OCI-LY1 (cell line): ENCODE measurements at regions not wholly inside any gene's neighbourhood (a gene's known extent, or its start where the extent isn't known, plus 50 kb on each side); places are given as distances from the start of the nearest gene placed in this dataset.

Experiments used
- H2AFZ ChIP-seq: fragments of 200-600 bp; sonication (generic), shearing (Covaris generic); 2 replicates; pipeline ENCODE4 v1.6.0; 2014; ENCODE audit warnings: antibody characterized with exemption, mild to moderate bottlenecking, low read length
- H3F3A ChIP-seq: fragments of 200-600 bp; sonication (generic), shearing (Covaris generic); 2 replicates; pipeline ENCODE4 v1.6.0; 2014; ENCODE audit warnings: mild to moderate bottlenecking, antibody characterized with exemption, low read length, moderate library complexity; ENCODE audit not compliant: insufficient read depth
- H3K27ac ChIP-seq: fragments of 200-600 bp; sonication (generic); 2 replicates; pipeline ENCODE4 v1.5.1; 2014; ENCODE audit warnings: low read length, mixed run types, mild to moderate bottlenecking, low read depth; ENCODE audit not compliant: poor library complexity, severe bottlenecking
- H3K27me3 ChIP-seq: fragments of 200-600 bp; sonication (generic); 2 replicates; pipeline ENCODE4 v1.6.0; 2014; ENCODE audit warnings: antibody characterized with exemption, mild to moderate bottlenecking, low read length, moderate library complexity; ENCODE audit not compliant: insufficient read depth
- H3K36me3 ChIP-seq: fragments of 200-600 bp; sonication (generic); 2 replicates; pipeline ENCODE4 v1.6.1; 2014; ENCODE audit warnings: mild to moderate bottlenecking, antibody characterized with exemption, low read length, moderate library complexity, mixed read lengths; ENCODE audit not compliant: insufficient read depth
- H3K4me1 ChIP-seq: fragments of 200-600 bp; sonication (generic); 2 replicates; pipeline ENCODE4 v1.5.1; 2014; ENCODE audit warnings: mild to moderate bottlenecking, low read length, moderate library complexity; ENCODE audit not compliant: insufficient read depth, severe bottlenecking
- H3K4me2 ChIP-seq: fragments of 200-600 bp; sonication (generic), shearing (Covaris generic); 2 replicates; pipeline ENCODE4 v1.6.1; 2014; ENCODE audit warnings: low read length
- H3K4me3 ChIP-seq: fragments of 200-600 bp; sonication (generic); 2 replicates; pipeline ENCODE4 v1.5.1; 2014; ENCODE audit warnings: low read length, low read depth, mild to moderate bottlenecking, mixed read lengths; ENCODE audit not compliant: poor library complexity, severe bottlenecking
- H3K79me2 ChIP-seq: fragments of 200-600 bp; shearing (Covaris generic); 2 replicates; pipeline ENCODE4 v1.6.1; 2016; ENCODE audit warnings: mixed run types, low read length, mixed read lengths; ENCODE audit not compliant: insufficient read depth
- H3K9ac ChIP-seq: fragments of 200-600 bp; sonication (generic), shearing (Covaris generic); 2 replicates; pipeline ENCODE4 v1.6.1; 2014; ENCODE audit warnings: mild to moderate bottlenecking, low read length, mixed read lengths
- H3K9me2 ChIP-seq: fragments of 200-600 bp; sonication (generic), shearing (Covaris generic); 2 replicates; pipeline ENCODE4 v1.6.1; 2014; ENCODE audit warnings: low read depth, mild to moderate bottlenecking, low read length, mixed read lengths
- H3K9me3 ChIP-seq: fragments of 200-600 bp; shearing (Covaris generic); 2 replicates; pipeline ENCODE4 v1.6.1; 2014; ENCODE audit warnings: low read length, mixed read lengths
- H4K20me1 ChIP-seq: fragments of 200-600 bp; sonication (generic), shearing (Covaris generic); 2 replicates; pipeline ENCODE4 v1.6.0; 2016; ENCODE audit warnings: mild to moderate bottlenecking, low read length; ENCODE audit not compliant: insufficient read depth
- EZH2 ChIP-seq: fragments of 200-600 bp; sonication (generic), shearing (Covaris generic); IDR thresholded peaks from 2 replicates; pipeline ENCODE4 v1.8.0; 2017; ENCODE audit warnings: borderline replicate concordance, mixed run types, mild to moderate bottlenecking, antibody characterized with exemption, low read length, moderate library complexity, mixed read lengths
- TF ChIP-seq, protein P1 (sequence below): fragments of 200-600 bp; sonication (generic), shearing (Covaris generic); IDR thresholded peaks from 2 replicates; pipeline ENCODE4 v1.5.1; 2017; ENCODE audit warnings: mild to moderate bottlenecking, antibody characterized with exemption, low read length, moderate library complexity, mixed read lengths

- Histone ChIP-seq H3K36me3 (no peaks in the 10 kb centered on the region), H3K79me2 (no peaks in the 10 kb centered on the region), H3K27me3 (no peaks in the 10 kb centered on the region), H3K27ac (no peak overlapping the region), H3K9ac (no peak overlapping the region), H3K9me3 (no peaks in the 10 kb centered on the region), H4K20me1 (no peaks in the 10 kb centered on the region), H3K4me1 (no peaks in the 10 kb centered on the region), H3K9me2 (no peaks in the 10 kb centered on the region), H2AFZ (no peak overlapping the region), H3F3A (no peaks in the 10 kb centered on the region), H3K4me2 (no peak overlapping the region), H3K4me3 (no peak overlapping the region)
- no peak for TF ChIP-seq EZH2
- TF ChIP-seq, protein P1, sequence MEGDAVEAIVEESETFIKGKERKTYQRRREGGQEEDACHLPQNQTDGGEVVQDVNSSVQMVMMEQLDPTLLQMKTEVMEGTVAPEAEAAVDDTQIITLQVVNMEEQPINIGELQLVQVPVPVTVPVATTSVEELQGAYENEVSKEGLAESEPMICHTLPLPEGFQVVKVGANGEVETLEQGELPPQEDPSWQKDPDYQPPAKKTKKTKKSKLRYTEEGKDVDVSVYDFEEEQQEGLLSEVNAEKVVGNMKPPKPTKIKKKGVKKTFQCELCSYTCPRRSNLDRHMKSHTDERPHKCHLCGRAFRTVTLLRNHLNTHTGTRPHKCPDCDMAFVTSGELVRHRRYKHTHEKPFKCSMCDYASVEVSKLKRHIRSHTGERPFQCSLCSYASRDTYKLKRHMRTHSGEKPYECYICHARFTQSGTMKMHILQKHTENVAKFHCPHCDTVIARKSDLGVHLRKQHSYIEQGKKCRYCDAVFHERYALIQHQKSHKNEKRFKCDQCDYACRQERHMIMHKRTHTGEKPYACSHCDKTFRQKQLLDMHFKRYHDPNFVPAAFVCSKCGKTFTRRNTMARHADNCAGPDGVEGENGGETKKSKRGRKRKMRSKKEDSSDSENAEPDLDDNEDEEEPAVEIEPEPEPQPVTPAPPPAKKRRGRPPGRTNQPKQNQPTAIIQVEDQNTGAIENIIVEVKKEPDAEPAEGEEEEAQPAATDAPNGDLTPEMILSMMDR, result no peak
Measured at GRCh38 chr2:156125018-156125417, 207.5 kb downstream of the NR4A2 start.

- H3F3A ChIP-seq, result no peaks in the 10 kb centered on the region
- no peak overlapping the region for H3K27ac ChIP-seq
- no peaks in the 10 kb centered on the region for H3K36me3 ChIP-seq
- no peaks in the 10 kb centered on the region for H3K9me2 ChIP-seq
- H3K4me2 ChIP-seq, result no peak overlapping the region
- H3K4me3 ChIP-seq, result no peak overlapping the region
- H3K27me3 ChIP-seq, result no peaks in the 10 kb centered on the region
- H2AFZ ChIP-seq, result no peak overlapping the region
- no peaks in the 10 kb centered on the region for H3K4me1 ChIP-seq
- H4K20me1 ChIP-seq, result no peaks in the 10 kb centered on the region
- no peak for TF ChIP-seq EZH2
- TF ChIP-seq, protein P1, result no peak
- no peaks in the 10 kb centered on the region for H3K9me3 ChIP-seq
- no peaks in the 10 kb centered on the region for H3K79me2 ChIP-seq
- no peak overlapping the region for H3K9ac ChIP-seq
Measured at GRCh38 chr2:156124458-156124857, 208.1 kb downstream of the NR4A2 start.

DNA sequence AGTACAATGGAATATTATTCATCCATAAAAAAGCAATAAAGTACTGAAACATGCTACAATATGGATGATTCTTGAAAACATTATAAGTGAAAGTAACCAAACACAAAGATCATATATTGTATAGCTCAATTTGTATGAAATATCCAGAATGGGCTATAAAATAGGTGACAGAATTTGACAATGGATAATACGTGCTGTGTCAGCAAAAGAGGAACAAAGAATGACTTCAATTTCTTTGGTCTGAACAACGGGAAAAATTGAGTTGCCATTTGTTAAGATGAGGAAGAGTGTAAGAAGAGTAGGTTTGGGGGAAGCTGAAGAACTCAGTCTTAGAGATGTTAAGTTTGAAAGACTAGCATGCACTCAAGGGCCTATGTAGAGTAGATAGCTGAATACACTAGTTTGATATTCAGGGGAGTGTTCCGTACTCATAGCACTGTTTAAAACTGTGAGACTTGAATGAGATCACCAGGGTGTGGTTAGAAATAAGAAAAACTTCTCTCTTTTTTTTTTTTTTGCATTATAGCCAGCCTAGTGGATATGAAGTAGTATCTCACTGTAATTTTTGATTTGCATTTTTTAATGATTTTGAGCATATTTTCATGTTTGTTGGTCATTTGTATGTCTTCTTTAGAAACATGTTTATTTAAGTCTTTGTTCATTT is 213.6 kb downstream of the NR4A2 start:
- H2AFZ ChIP-seq, result no peak overlapping the region
- H3K4me1 ChIP-seq, result no peaks in the 10 kb centered on the region
- no peaks in the 10 kb centered on the region for H3K9me2 ChIP-seq
- no peak overlapping the region for H3K4me2 ChIP-seq
- H3K36me3 ChIP-seq, result no peaks in the 10 kb centered on the region
- no peaks in the 10 kb centered on the region for H3F3A ChIP-seq
- no peaks in the 10 kb centered on the region for H3K27me3 ChIP-seq
- no peak overlapping the region for H3K9ac ChIP-seq
- no peaks in the 10 kb centered on the region for H3K9me3 ChIP-seq
- H3K27ac ChIP-seq, result no peak overlapping the region
- no peak for TF ChIP-seq EZH2
- TF ChIP-seq, protein P1, result no peak
- no peak overlapping the region for H3K4me3 ChIP-seq
- H4K20me1 ChIP-seq, result no peaks in the 10 kb centered on the region
- H3K79me2 ChIP-seq, result no peaks in the 10 kb centered on the region
